Hepatocyte (in vitro differentiated cells): ENCODE measurements at regions not wholly inside any gene's neighbourhood (a gene's known extent, or its start where the extent isn't known, plus 50 kb on each side); places are given as distances from the start of the nearest gene placed in this dataset.

Experiments
- DNase-seq: peaks from one replicate; pipeline ENCODE4 v3.0.0-alpha.2; 2016; ENCODE audit warnings: low spot score
- H2AFZ ChIP-seq: fragments of 200-600 bp; sonication (generic); 2 replicates; pipeline ENCODE4 v1.6.0; 2016; ENCODE audit warnings: antibody characterized with exemption, mild to moderate bottlenecking
- H3K27ac ChIP-seq: fragments of 200-600 bp; sonication (generic); 2 replicates; pipeline ENCODE4 v1.5.1; 2016; ENCODE audit warnings: mild to moderate bottlenecking
- H3K27me3 ChIP-seq: fragments of 200-600 bp; sonication (generic); 2 replicates; pipeline ENCODE4 v1.6.1; 2016
- H3K36me3 ChIP-seq: fragments of 200-600 bp; sonication (generic); replicated peaks from 2 replicates; pipeline ENCODE4 v1.5.1; 2016; ENCODE audit warnings: low read depth; ENCODE audit not compliant: insufficient read depth
- H3K4me1 ChIP-seq: fragments of 200-600 bp; sonication (generic); 2 replicates; pipeline ENCODE4 v1.5.1; 2016; ENCODE audit warnings: mild to moderate bottlenecking, moderate library complexity; ENCODE audit not compliant: insufficient read depth
- H3K4me2 ChIP-seq: fragments of 200-600 bp; sonication (generic); 2 replicates; pipeline ENCODE4 v1.6.0; 2016
- H3K4me3 ChIP-seq: fragments of 200-600 bp; sonication (generic); 2 replicates; pipeline ENCODE4 v1.5.1; 2016; ENCODE audit warnings: mild to moderate bottlenecking
- H3K79me2 ChIP-seq: fragments of 200-600 bp; sonication (generic); 2 replicates; pipeline ENCODE4 v1.6.0; 2017; ENCODE audit warnings: mild to moderate bottlenecking
- H3K9me2 ChIP-seq: fragments of 200-600 bp; sonication (generic); replicated peaks from 2 replicates; pipeline ENCODE4 v1.6.0; 2017; ENCODE audit warnings: mild to moderate bottlenecking; ENCODE audit not compliant: insufficient read depth
- H3K9me3 ChIP-seq: fragments of 200-600 bp; sonication (generic); 2 replicates; pipeline ENCODE4 v1.5.1; 2016; ENCODE audit warnings: low read depth, mild to moderate bottlenecking
- H4K20me1 ChIP-seq: fragments of 200-600 bp; sonication (generic); 2 replicates; pipeline ENCODE4 v1.6.0; 2016; ENCODE audit warnings: mild to moderate bottlenecking; ENCODE audit not compliant: insufficient read depth, poor library complexity, severe bottlenecking
- EZH2 ChIP-seq: fragments of 200-600 bp; sonication (generic); IDR thresholded peaks from 2 replicates; pipeline ENCODE4 v1.6.1; 2016; ENCODE audit warnings: antibody characterized with exemption, mild to moderate bottlenecking, borderline replicate concordance
- EZH2phosphoT487 ChIP-seq: fragments of 200-600 bp; sonication (generic); IDR thresholded peaks from one replicate; pipeline ENCODE4 v1.6.1; 2018; ENCODE audit warnings: antibody characterized with exemption, mild to moderate bottlenecking, low read depth, moderate library complexity; ENCODE audit not compliant: unreplicated experiment, severe bottlenecking
- WGBS: methylation state at CpG from one replicate; pipeline ENCODE4 v1.1.6; 2016; ENCODE audit warnings: low lambda C conversion rate; ENCODE audit errors: missing lambda C conversion rate; 5-methylcytosine and 5-hydroxymethylcytosine counted together
- TF ChIP-seq, protein P1 (sequence below): fragments of 200-600 bp; sonication (generic); IDR thresholded peaks from 2 replicates; pipeline ENCODE4 v1.5.1; 2016; ENCODE audit warnings: antibody characterized with exemption, mild to moderate bottlenecking; ENCODE audit not compliant: poor library complexity

DNA sequence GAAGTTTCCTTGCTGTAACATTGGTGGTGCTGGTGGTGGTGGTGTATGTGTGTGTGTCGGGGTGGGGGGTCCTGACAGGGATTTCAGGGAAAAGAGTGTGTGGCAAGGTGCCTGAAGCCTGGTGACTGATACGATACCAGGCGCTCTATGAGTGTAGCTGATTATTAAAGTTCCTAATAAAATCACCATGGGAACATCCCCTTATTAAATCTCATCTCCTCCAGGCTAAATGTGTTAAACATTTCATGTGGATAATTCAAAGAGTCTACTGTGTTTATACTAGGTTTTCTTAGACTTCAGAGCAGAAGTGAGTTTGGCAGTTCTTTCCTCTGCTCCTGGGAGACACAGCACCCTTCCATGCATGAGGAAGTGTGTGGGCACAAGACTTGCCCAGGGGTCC is 82.0 kb downstream of the THNSL2 start:
- H3K4me1 ChIP-seq = no peaks in the 10 kb centered on the region
- 92% methylated on average over 3 of the region's 3 CpGs for WGBS

DNA sequence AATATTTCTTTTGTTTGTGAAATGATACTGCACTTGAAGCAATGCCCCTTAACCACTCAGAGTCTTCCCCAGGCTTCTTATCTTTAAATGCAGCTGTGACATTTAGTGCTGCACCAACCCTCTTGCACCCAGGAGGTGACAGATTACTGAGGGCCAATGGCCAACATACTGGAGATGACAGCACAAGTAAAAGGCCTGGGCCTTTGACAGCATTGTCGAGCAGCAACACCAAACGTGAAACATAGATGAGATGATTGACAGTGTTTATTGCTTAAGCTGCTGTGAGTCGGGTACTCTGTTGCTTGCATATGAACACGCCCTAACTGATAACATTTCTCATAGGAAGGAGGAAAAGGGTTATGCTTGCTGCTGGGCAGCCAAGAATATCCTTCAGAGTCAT is 80.3 kb downstream of the THNSL2 start:
- no peaks in the 10 kb centered on the region for H3K9me3 ChIP-seq
- H3K4me3 ChIP-seq = no peak overlapping the region
- WGBS = 76% methylated on average over 4 of the region's 4 CpGs
- H2AFZ ChIP-seq = no peak overlapping the region
- H3K4me2 ChIP-seq = no peak overlapping the region
- no peaks in the 10 kb centered on the region for H3K4me1 ChIP-seq
- TF ChIP-seq, protein P1, sequence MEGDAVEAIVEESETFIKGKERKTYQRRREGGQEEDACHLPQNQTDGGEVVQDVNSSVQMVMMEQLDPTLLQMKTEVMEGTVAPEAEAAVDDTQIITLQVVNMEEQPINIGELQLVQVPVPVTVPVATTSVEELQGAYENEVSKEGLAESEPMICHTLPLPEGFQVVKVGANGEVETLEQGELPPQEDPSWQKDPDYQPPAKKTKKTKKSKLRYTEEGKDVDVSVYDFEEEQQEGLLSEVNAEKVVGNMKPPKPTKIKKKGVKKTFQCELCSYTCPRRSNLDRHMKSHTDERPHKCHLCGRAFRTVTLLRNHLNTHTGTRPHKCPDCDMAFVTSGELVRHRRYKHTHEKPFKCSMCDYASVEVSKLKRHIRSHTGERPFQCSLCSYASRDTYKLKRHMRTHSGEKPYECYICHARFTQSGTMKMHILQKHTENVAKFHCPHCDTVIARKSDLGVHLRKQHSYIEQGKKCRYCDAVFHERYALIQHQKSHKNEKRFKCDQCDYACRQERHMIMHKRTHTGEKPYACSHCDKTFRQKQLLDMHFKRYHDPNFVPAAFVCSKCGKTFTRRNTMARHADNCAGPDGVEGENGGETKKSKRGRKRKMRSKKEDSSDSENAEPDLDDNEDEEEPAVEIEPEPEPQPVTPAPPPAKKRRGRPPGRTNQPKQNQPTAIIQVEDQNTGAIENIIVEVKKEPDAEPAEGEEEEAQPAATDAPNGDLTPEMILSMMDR = no peak
- TF ChIP-seq EZH2 (no peak), EZH2phosphoT487 (no peak)
- no peaks in the 10 kb centered on the region for H3K27me3 ChIP-seq
- no peaks in the 10 kb centered on the region for H3K36me3 ChIP-seq
- no peaks in the 10 kb centered on the region for H3K79me2 ChIP-seq
- no peak for DNase-seq
- H3K27ac ChIP-seq = no peak overlapping the region
- H4K20me1 ChIP-seq = no peaks in the 10 kb centered on the region
- no peaks in the 10 kb centered on the region for H3K9me2 ChIP-seq

More for the DNA sequence above, 82.0 kb downstream of the THNSL2 start:
- Histone ChIP-seq H3K9me2 (no peaks in the 10 kb centered on the region), H4K20me1 (no peaks in the 10 kb centered on the region), H3K9me3 (no peaks in the 10 kb centered on the region), H3K79me2 (no peaks in the 10 kb centered on the region), H3K27ac (no peak overlapping the region), H3K36me3 (no peaks in the 10 kb centered on the region), H2AFZ (no peak overlapping the region), H3K4me2 (no peak overlapping the region), H3K27me3 (no peaks in the 10 kb centered on the region), H3K4me3 (no peak overlapping the region)
- no peak for DNase-seq
- TF ChIP-seq EZH2phosphoT487 (no peak), EZH2 (no peak)
- TF ChIP-seq, protein P1 = no peak

DNA sequence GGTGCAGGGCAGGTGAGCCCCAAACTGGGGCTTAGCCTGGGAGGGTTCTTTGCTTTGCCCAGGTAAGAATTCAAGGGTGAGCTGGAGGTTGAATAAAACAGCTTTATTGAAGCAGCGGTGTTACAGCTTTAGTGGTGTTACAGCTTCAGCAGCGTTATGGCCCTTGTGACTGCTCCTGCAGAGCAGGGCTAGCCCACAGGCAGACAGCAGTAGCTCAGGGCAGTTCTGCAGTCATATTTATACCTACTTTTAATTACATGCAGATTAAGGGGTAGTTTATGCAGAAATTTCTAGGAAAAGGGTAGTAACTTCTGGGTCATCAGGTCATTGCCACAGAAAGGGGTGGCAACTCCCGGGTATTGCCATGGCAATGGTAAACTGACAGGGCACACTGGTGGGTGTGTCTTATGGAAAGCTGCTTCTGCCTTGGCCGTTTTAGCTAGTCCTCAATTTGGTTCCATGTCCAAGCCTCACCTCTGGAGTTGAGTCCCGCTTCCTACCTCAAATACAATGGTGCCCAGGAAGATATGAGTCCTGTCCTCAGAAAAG is 78.2 kb downstream of the THNSL2 start:
- no peak for DNase-seq
- TF ChIP-seq EZH2phosphoT487 (no peak), EZH2 (no peak)
- TF ChIP-seq, protein P1 = no peak
- H3K4me2 ChIP-seq = no peak overlapping the region
- WGBS = 81% methylated on average over 5 of the region's 5 CpGs
- H3K4me1 ChIP-seq = no peaks in the 10 kb centered on the region
- no peaks in the 10 kb centered on the region for H3K9me2 ChIP-seq
- H3K27me3 ChIP-seq = no peaks in the 10 kb centered on the region
- H3K36me3 ChIP-seq = no peaks in the 10 kb centered on the region
- H3K9me3 ChIP-seq = no peaks in the 10 kb centered on the region
- no peak overlapping the region for H3K4me3 ChIP-seq
- no peaks in the 10 kb centered on the region for H4K20me1 ChIP-seq
- H2AFZ ChIP-seq = no peak overlapping the region
- no peaks in the 10 kb centered on the region for H3K79me2 ChIP-seq
- no peak overlapping the region for H3K27ac ChIP-seq
